ENCODE measurements at regions not wholly inside any gene's neighbourhood (a gene's known extent, or its start where the extent isn't known, plus 50 kb on each side); places are given as distances from the start of the nearest gene placed in this dataset.

- POLR2A ChIA-PET, result no interaction called here
- H4K20me1 ChIP-seq (ENCODE audit: insufficient read depth, low read length), result no peaks in the 10 kb centered on the region
- in situ Hi-C loops (cut with HindIII; ENCODE audit: extremely low pct_ligation_motif_present, low pct_unique_long_range_greater_than_20kb) (no loop called here), intact Hi-C loops (cut with micrococcal nuclease; ENCODE audit: unreplicated experiment) (no loop called here)
- no peak overlapping the region for H3K9ac ChIP-seq (ENCODE audit: insufficient read depth, low read depth, low read length)
- WGBS (ENCODE audit: low lambda C conversion rate), result 3% methylated on average over 2 of the region's 2 CpGs
- H3K4me1 ChIP-seq (ENCODE audit: insufficient read depth, low read length), result no peaks in the 10 kb centered on the region
- H3K27ac ChIP-seq (ENCODE audit: extremely low read length, insufficient read depth, low read length), result no peak overlapping the region
- no peaks in the 10 kb centered on the region for H3K36me3 ChIP-seq (replicated peaks in 1 of 2; ENCODE audit: control insufficient read depth in 1 of 2, insufficient read depth in 2 of 2, low read length in 2 of 2)
- H3K79me2 ChIP-seq (ENCODE audit: insufficient read depth, low read length), result no peaks in the 10 kb centered on the region
- no peak overlapping the region for H3K4me3 ChIP-seq (replicated peaks in 1 of 3; ENCODE audit: insufficient read depth in 1 of 3, low read depth in 2 of 3, low read length in 3 of 3)
- CTCF ChIA-PET (ENCODE audit: low intra/inter-chr PET ratio, low total read pairs), result no interaction called here
- TF ChIP-seq NFKB2 (CRISPR knock-in tag; IDR thresholded peaks at IDR 0.05; ENCODE audit: borderline replicate concordance) (no peak), RBFOX2 (IDR thresholded peaks at IDR 0.05; ENCODE audit: low read depth, low read length) (no peak), ZNF331 (CRISPR knock-in tag; IDR thresholded peaks at IDR 0.05) (no peak), THAP11 (CRISPR knock-in tag; IDR thresholded peaks at IDR 0.05) (no peak), CEBPB (IDR thresholded peaks at IDR 0.05; ENCODE audit: borderline replicate concordance, low read depth, low read length) (peak; percentile 34; the same call in 1 of the 2 replicates)
- no peak for DNase-seq (ENCODE audit: low spot score)
- no peak overlapping the region for H3K4me2 ChIP-seq (ENCODE audit: low read depth, low read length)
- no peak for ATAC-seq
- no peak for FAIRE-seq
- H2AFZ ChIP-seq (ENCODE audit: low read length), result no peak overlapping the region
- BruUV-seq (replicated peaks), result no TSS peak
- no peaks in the 10 kb centered on the region for H3K9me3 ChIP-seq (ENCODE audit: low read length)
- no peaks in the 10 kb centered on the region for H3K27me3 ChIP-seq (ENCODE audit: control insufficient read depth in 1 of 2, insufficient read depth in 2 of 2, low read length in 2 of 2)
These were observed 306.5 kb upstream of the PCDH20 start for GRCh38 chr13:61722119-61722518.

GRCh38 chr13:61712621-61713020 is 297.0 kb upstream of the PCDH20 start:
- no peak for DNase-seq (ENCODE audit: low spot score)
- ChIA-PET CTCF (ENCODE audit: low intra/inter-chr PET ratio, low total read pairs) (no interaction called here), POLR2A (no interaction called here)
- no TSS peak for BruUV-seq (replicated peaks)
- Histone ChIP-seq H3K4me1 (ENCODE audit: insufficient read depth, low read length) (no peaks in the 10 kb centered on the region), H3K4me2 (ENCODE audit: low read depth, low read length) (no peak overlapping the region), H3K27me3 (ENCODE audit: control insufficient read depth in 1 of 2, insufficient read depth in 2 of 2, low read length in 2 of 2) (no peaks in the 10 kb centered on the region), H3K79me2 (ENCODE audit: insufficient read depth, low read length) (no peaks in the 10 kb centered on the region), H4K20me1 (ENCODE audit: insufficient read depth, low read length) (no peaks in the 10 kb centered on the region), H3K36me3 (replicated peaks in 1 of 2; ENCODE audit: control insufficient read depth in 1 of 2, insufficient read depth in 2 of 2, low read length in 2 of 2) (no peaks in the 10 kb centered on the region), H3K9me3 (ENCODE audit: low read length) (peaks cover 25% of the 10 kb centered on the region), H3K27ac (ENCODE audit: extremely low read length, insufficient read depth, low read length) (no peak overlapping the region), H3K9ac (ENCODE audit: insufficient read depth, low read depth, low read length) (no peak overlapping the region), H3K4me3 (replicated peaks in 1 of 3; ENCODE audit: insufficient read depth in 1 of 3, low read depth in 2 of 3, low read length in 3 of 3) (no peak overlapping the region), H2AFZ (ENCODE audit: low read length) (no peak overlapping the region)
- WGBS (ENCODE audit: low lambda C conversion rate), result 6% methylated on average over 1 of the region's 1 CpG
- in situ Hi-C loops (cut with HindIII; ENCODE audit: extremely low pct_ligation_motif_present, low pct_unique_long_range_greater_than_20kb), result no loop called here
- FAIRE-seq, result no peak
- intact Hi-C loops (cut with micrococcal nuclease; ENCODE audit: unreplicated experiment), result no loop called here
- ATAC-seq, result no peak
- TF ChIP-seq ZNF260 (CRISPR knock-in tag; IDR thresholded peaks at IDR 0.05; ENCODE audit: borderline replicate concordance, low read depth), result no peak
- TF ChIP-seq ZNF282 (IDR thresholded peaks at IDR 0.05; ENCODE audit: partially characterized antibody), result no peak
- TF ChIP-seq ZNF619 (CRISPR knock-in tag; IDR thresholded peaks at IDR 0.05), result no peak
- no peak for TF ChIP-seq FOXJ3 (CRISPR knock-in tag; IDR thresholded peaks at IDR 0.05; ENCODE audit: borderline replicate concordance)
- no peak for TF ChIP-seq KLF11 (CRISPR knock-in tag; IDR thresholded peaks at IDR 0.05)
- TF ChIP-seq SIX1 (CRISPR knock-in tag; IDR thresholded peaks at IDR 0.05; ENCODE audit: borderline replicate concordance), result no peak
- no peak for TF ChIP-seq ZNF609 (CRISPR knock-in tag; IDR thresholded peaks at IDR 0.05; ENCODE audit: borderline replicate concordance)
- no peak for TF ChIP-seq ZNF7 (CRISPR knock-in tag; IDR thresholded peaks at IDR 0.05)
- TF ChIP-seq ZNF121 (CRISPR knock-in tag; IDR thresholded peaks at IDR 0.05), result no peak
- no peak for TF ChIP-seq MXD4 (CRISPR knock-in tag; IDR thresholded peaks at IDR 0.05)
- no peak for TF ChIP-seq JUN (CRISPR knock-in tag; IDR thresholded peaks at IDR 0.05)
